Neuronal stem cell (in vitro differentiated cells): ENCODE measurements at regions not wholly inside any gene's neighbourhood (a gene's known extent, or its start where the extent isn't known, plus 50 kb on each side); places are given as distances from the start of the nearest gene placed in this dataset.

ENCODE experiments used
- DNase-seq: peaks from one replicate; pipeline ENCODE4 v3.0.0-alpha.2; 2013; ENCODE audit warnings: low spot score
- H2AFZ ChIP-seq: one replicate; pipeline ENCODE4 v1.6.1; 2013; ENCODE audit warnings: mild to moderate bottlenecking, low read length, inconsistent platforms
- H2AK5ac ChIP-seq: 2 replicates; pipeline ENCODE4 v1.6.1; 2013; ENCODE audit warnings: low read depth, mild to moderate bottlenecking, inconsistent platforms, low read length, moderate library complexity, mixed read lengths
- H2BK120ac ChIP-seq: 2 replicates; pipeline ENCODE4 v1.6.1; 2013; ENCODE audit warnings: low read depth, mild to moderate bottlenecking, inconsistent platforms, low read length, moderate library complexity, mixed read lengths
- H2BK12ac ChIP-seq: one replicate; pipeline ENCODE4 v1.6.1; 2013; ENCODE audit warnings: low read length, inconsistent platforms
- H2BK15ac ChIP-seq: 2 replicates; pipeline ENCODE4 v1.6.1; 2013; ENCODE audit warnings: mild to moderate bottlenecking, low read length, inconsistent platforms, mixed read lengths
- H2BK5ac ChIP-seq: one replicate; pipeline ENCODE4 v1.6.1; 2013; ENCODE audit warnings: inconsistent platforms, mild to moderate bottlenecking, low read length, moderate library complexity
- H3K14ac ChIP-seq: one replicate; pipeline ENCODE4 v1.6.1; 2013; ENCODE audit warnings: low read length, inconsistent platforms
- H3K18ac ChIP-seq: 2 replicates; pipeline ENCODE4 v1.6.1; 2013; ENCODE audit warnings: low read length, inconsistent platforms
- H3K23ac ChIP-seq: 2 replicates; pipeline ENCODE4 v1.6.1; 2013; ENCODE audit warnings: low read depth, mild to moderate bottlenecking, mixed read lengths, low read length, inconsistent platforms; ENCODE audit not compliant: poor library complexity
- H3K27ac ChIP-seq: replicated peaks from 3 replicates; pipeline ENCODE4 v1.5.1; 2013; ENCODE audit warnings: low read length, inconsistent platforms
- H3K27me3 ChIP-seq, 3 experiments: 2 replicates each; pipeline ENCODE4 v1.6.1; 2013; ENCODE audit warnings: low read length in 3 of 3, mild to moderate bottlenecking in 2 of 3, inconsistent platforms in 1 of 3, low read depth in 1 of 3, mixed read lengths in 1 of 3, moderate library complexity in 1 of 3; ENCODE audit not compliant: control insufficient read depth in 3 of 3, insufficient read depth in 3 of 3
- H3K36me3 ChIP-seq, 2 donors: replicated peaks in 1 of 2; 2 replicates each; pipeline ENCODE4 v1.6.1; 2013; ENCODE audit warnings: low read length in 2 of 2; ENCODE audit not compliant: control insufficient read depth in 2 of 2, insufficient read depth in 2 of 2
- H3K4ac ChIP-seq: 2 replicates; pipeline ENCODE4 v1.6.1; 2013; ENCODE audit warnings: inconsistent platforms, mild to moderate bottlenecking, low read length, moderate library complexity
- H3K4me1 ChIP-seq, 2 donors: 1 replicate in 1 of 2; 2 replicates in 1 of 2; pipeline ENCODE4 v1.6.1; 2013; ENCODE audit warnings: low read length in 2 of 2, low read depth in 1 of 2; ENCODE audit not compliant: control insufficient read depth in 2 of 2, insufficient read depth in 1 of 2
- H3K4me2 ChIP-seq: one replicate; pipeline ENCODE4 v1.6.1; 2013; ENCODE audit warnings: mild to moderate bottlenecking, low read length, inconsistent platforms; ENCODE audit not compliant: insufficient read depth, poor library complexity, severe bottlenecking
- H3K4me3 ChIP-seq, 2 donors: 2 replicates each; pipeline ENCODE4 v1.5.1; 2013; ENCODE audit warnings: low read length in 2 of 2, mild to moderate bottlenecking in 2 of 2, inconsistent platforms in 1 of 2, moderate library complexity in 1 of 2
- H3K79me1 ChIP-seq: one replicate; pipeline ENCODE4 v1.6.1; 2013; ENCODE audit warnings: low read depth, mild to moderate bottlenecking, inconsistent platforms, low read length, moderate library complexity
- H3K9ac ChIP-seq: one replicate; pipeline ENCODE4 v1.6.1; 2013; ENCODE audit warnings: mild to moderate bottlenecking, low read depth, low read length, inconsistent platforms; ENCODE audit not compliant: poor library complexity
- H3K9me3 ChIP-seq, 2 donors: replicated peaks in 1 of 2; 2 replicates each; pipeline versions ENCODE3 to v1.6.1; 2013; ENCODE audit warnings: low read length in 2 of 2, mild to moderate bottlenecking in 2 of 2, inconsistent platforms in 1 of 2, low read depth in 1 of 2, mixed read lengths in 1 of 2, moderate library complexity in 1 of 2; ENCODE audit not compliant: control insufficient read depth in 2 of 2, insufficient read depth in 1 of 2
- H4K8ac ChIP-seq: one replicate; pipeline ENCODE4 v1.6.1; 2013; ENCODE audit warnings: low read depth, mild to moderate bottlenecking, inconsistent platforms, low read length, moderate library complexity
- H4K91ac ChIP-seq: one replicate; pipeline ENCODE4 v1.6.1; 2013; ENCODE audit warnings: low read length, low read depth, mild to moderate bottlenecking, inconsistent platforms; ENCODE audit not compliant: poor library complexity
- WGBS, 2 donors: extraction: QIAGEN DNeasy Blood & Tissue Kit; methylation state at CpG; one replicate each; pipeline ENCODE4 v1.1.7; 2013; ENCODE audit warnings: missing lambda C conversion rate in 2 of 2, mixed read lengths in 1 of 2; ENCODE audit not compliant: insufficient read length in 2 of 2, insufficient replicate concordance in 1 of 2; ENCODE audit errors: extremely low coverage in 2 of 2; 5-methylcytosine and 5-hydroxymethylcytosine counted together

- Histone ChIP-seq H3K4me2 (no peak overlapping the region), H2BK12ac (no peak overlapping the region), H4K91ac (no peak overlapping the region), H2AFZ (peak overlapping the region; percentile 80), H3K4ac (no peak overlapping the region), H3K4me1 (no peaks in the 10 kb centered on the region), H2BK120ac (no peak overlapping the region), H2AK5ac (no peak overlapping the region), H3K27me3 (no peaks in the 10 kb centered on the region), H4K8ac (no peak overlapping the region), H3K27ac (no peak overlapping the region), H3K79me1 (no peaks in the 10 kb centered on the region), H3K4me3 (no peak overlapping the region), H3K18ac (no peak overlapping the region), H3K9me3 (no peaks in the 10 kb centered on the region), H2BK15ac (no peak overlapping the region), H2BK5ac (no peak overlapping the region), H3K23ac (no peak overlapping the region), H3K9ac (no peak overlapping the region), H3K36me3 (no peaks in the 10 kb centered on the region), H3K14ac (no peak overlapping the region)
- no CpG with 5 or more reads among the region's 5 CpGs for WGBS, 2 donors
- DNase-seq, result peak; percentile 11
Measured at GRCh38 chrX:84729809-84730208, 227.6 kb upstream of the HDX start.

DNA sequence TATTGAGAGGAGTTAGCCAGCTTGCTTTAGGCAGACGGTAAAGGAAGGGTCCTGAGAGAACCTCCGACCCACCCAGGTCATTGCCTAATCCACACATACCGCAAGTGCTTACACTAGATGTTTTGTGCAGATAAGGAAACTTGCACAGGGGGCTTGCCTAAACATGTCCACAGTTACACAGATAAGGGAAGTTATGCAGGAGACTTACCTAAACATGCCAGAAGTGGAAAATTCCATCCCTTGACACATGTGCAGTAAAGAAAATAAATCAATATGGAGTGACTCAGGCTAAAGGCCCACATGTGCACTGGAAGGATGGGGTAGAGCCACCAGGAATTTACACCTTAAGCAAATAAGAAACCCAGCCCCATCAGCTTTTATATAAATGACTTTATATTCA lies 232.8 kb upstream of the HDX start:
- no peak overlapping the region for H3K27ac ChIP-seq
- H3K18ac ChIP-seq, result no peak overlapping the region
- no peak overlapping the region for H3K4me3 ChIP-seq
- no peaks in the 10 kb centered on the region for H3K79me1 ChIP-seq
- no peak overlapping the region for H2BK120ac ChIP-seq
- H2AFZ ChIP-seq, result no peak overlapping the region
- H3K36me3 ChIP-seq, result no peaks in the 10 kb centered on the region
- no peak overlapping the region for H3K14ac ChIP-seq
- no peak overlapping the region for H3K9ac ChIP-seq
- H4K91ac ChIP-seq, result no peak overlapping the region
- no peaks in the 10 kb centered on the region for H3K9me3 ChIP-seq
- WGBS, 2 donors, result no CpG with 5 or more reads among the region's 3 CpGs
- no peaks in the 10 kb centered on the region for H3K4me1 ChIP-seq
- DNase-seq, result no peak
- H3K27me3 ChIP-seq, result no peaks in the 10 kb centered on the region
- H2BK15ac ChIP-seq, result no peak overlapping the region
- no peak overlapping the region for H2AK5ac ChIP-seq
- H4K8ac ChIP-seq, result no peak overlapping the region
- no peak overlapping the region for H2BK5ac ChIP-seq
- H3K4me2 ChIP-seq, result no peak overlapping the region
- H2BK12ac ChIP-seq, result no peak overlapping the region
- H3K23ac ChIP-seq, result no peak overlapping the region
- H3K4ac ChIP-seq, result no peak overlapping the region

- no peaks in the 10 kb centered on the region for H3K27me3 ChIP-seq
- H2BK5ac ChIP-seq, result no peak overlapping the region
- H3K4me3 ChIP-seq, result no peak overlapping the region
- no peak overlapping the region for H2AK5ac ChIP-seq
- H2BK12ac ChIP-seq, result no peak overlapping the region
- no peak overlapping the region for H2AFZ ChIP-seq
- no peak overlapping the region for H3K14ac ChIP-seq
- no peak overlapping the region for H4K8ac ChIP-seq
- H4K91ac ChIP-seq, result no peak overlapping the region
- no peaks in the 10 kb centered on the region for H3K4me1 ChIP-seq
- no peaks in the 10 kb centered on the region for H3K79me1 ChIP-seq
- H3K23ac ChIP-seq, result no peak overlapping the region
- no peaks in the 10 kb centered on the region for H3K36me3 ChIP-seq
- no peak overlapping the region for H3K27ac ChIP-seq
- DNase-seq, result no peak
- H2BK120ac ChIP-seq, result no peak overlapping the region
- WGBS, 2 donors, result no CpG with 5 or more reads among the region's 4 CpGs
- no peak overlapping the region for H3K4me2 ChIP-seq
- no peaks in the 10 kb centered on the region for H3K9me3 ChIP-seq
- no peak overlapping the region for H2BK15ac ChIP-seq
- H3K18ac ChIP-seq, result no peak overlapping the region
- no peak overlapping the region for H3K9ac ChIP-seq
- H3K4ac ChIP-seq, result no peak overlapping the region
Measured at GRCh38 chrX:84737471-84737871, 235.2 kb upstream of the HDX start.

DNA sequence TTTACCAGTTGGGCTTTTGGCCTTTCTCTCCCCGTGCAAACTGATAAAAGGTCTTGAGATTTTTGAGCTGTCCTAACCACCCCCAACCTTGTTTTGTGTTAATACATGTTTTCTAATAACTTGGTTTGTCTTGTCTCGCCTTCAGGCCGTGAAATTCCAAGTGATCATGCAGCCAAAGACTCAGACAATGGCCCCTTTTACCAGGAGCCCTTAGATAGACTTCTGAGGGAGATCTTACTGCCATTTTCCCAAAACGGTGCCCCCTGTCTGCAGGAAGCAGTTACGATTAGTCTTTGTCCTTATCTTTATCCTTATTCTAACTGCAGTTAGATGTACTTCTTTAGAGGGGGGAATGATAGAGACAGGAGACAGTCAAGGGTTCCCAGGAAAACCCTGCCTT lies 245.3 kb upstream of the HDX start:
- no peaks in the 10 kb centered on the region for H3K4me1 ChIP-seq
- no CpG with 5 or more reads among the region's 5 CpGs for WGBS, 2 donors
- no peak overlapping the region for H2BK5ac ChIP-seq

More for the DNA sequence above, 245.3 kb upstream of the HDX start:
- Histone ChIP-seq H3K36me3 (no peaks in the 10 kb centered on the region), H3K4ac (no peak overlapping the region), H2AK5ac (no peak overlapping the region), H4K91ac (no peak overlapping the region), H2BK12ac (no peak overlapping the region), H4K8ac (no peak overlapping the region), H3K79me1 (no peaks in the 10 kb centered on the region), H2BK120ac (no peak overlapping the region), H3K9me3 (no peaks in the 10 kb centered on the region), H3K27me3 (no peaks in the 10 kb centered on the region), H2BK15ac (no peak overlapping the region), H2AFZ (no peak overlapping the region), H3K18ac (no peak overlapping the region), H3K14ac (no peak overlapping the region), H3K23ac (no peak overlapping the region), H3K4me2 (no peak overlapping the region), H3K4me3 (no peak overlapping the region), H3K27ac (no peak overlapping the region), H3K9ac (no peak overlapping the region)
- no peak for DNase-seq
